Uterus (tissue), 3 donors: ENCODE measurements at regions not wholly inside any gene's neighbourhood (a gene's known extent, or its start where the extent isn't known, plus 50 kb on each side); places are given as distances from the start of the nearest gene placed in this dataset.
A peak's percentile ranks its signal among the peaks of the same experiment; 100 is the strongest.

ENCODE experiments used
- DNase-seq, 2 donors: peaks; one replicate each; pipeline ENCODE4 v3.0.0-alpha.2; 2019 to 2020
- H3K27ac ChIP-seq, 2 donors: fragments of 200-600 bp; sonication (generic); 1 replicate in 1 of 2; 2 replicates in 1 of 2; pipeline ENCODE4 v1.5.1; 2016 to 2018
- H3K27me3 ChIP-seq, 2 donors: fragments of 200-600 bp; sonication (generic); one replicate each; pipeline ENCODE4 v1.5.1; 2018 to 2019; ENCODE audit warnings: control low read depth in 1 of 2
- H3K36me3 ChIP-seq, 2 donors: fragments of 200-600 bp; sonication (generic); one replicate each; pipeline ENCODE4 v1.5.1; 2019; ENCODE audit warnings: control low read depth in 1 of 2
- H3K4me1 ChIP-seq, 2 donors: fragments of 200-600 bp; sonication (generic); one replicate each; pipeline ENCODE4 v1.5.1; 2018 to 2019; ENCODE audit warnings: control low read depth in 1 of 2
- H3K4me3 ChIP-seq, 2 donors: fragments of 200-600 bp; sonication (generic); 1 replicate in 1 of 2; 2 replicates in 1 of 2; pipeline ENCODE4 v1.5.1; 2018 to 2019; ENCODE audit warnings: mild to moderate bottlenecking in 1 of 2
- H3K9me3 ChIP-seq, 2 donors: fragments of 200-600 bp; sonication (generic); one replicate each; pipeline ENCODE4 v1.5.1; 2019; ENCODE audit warnings: control low read depth in 1 of 2
- CTCF ChIP-seq, 4 experiments: fragments of 200-600 bp in 2 of 4; fragments of 450-650 bp in 2 of 4; sonication (generic) in 2 of 4; IDR thresholded peaks; one replicate each; pipeline ENCODE4 v1.5.1; 2016 to 2019; ENCODE audit warnings: antibody characterized with exemption in 4 of 4, mild to moderate bottlenecking in 2 of 4, moderate library complexity in 1 of 4
- POLR2A ChIP-seq, 2 donors: fragments of 450-650 bp; IDR thresholded peaks; one replicate each; pipeline ENCODE4 v1.6.1; 2016; ENCODE audit warnings: antibody characterized with exemption in 2 of 2, mild to moderate bottlenecking in 1 of 2, moderate library complexity in 1 of 2
- intact Hi-C: fragments of 100-400 bp; cut with DNase I; formaldehyde crosslinking; loops from one replicate; pipeline ENCODE4 v1.15.1; 2023; ENCODE audit warnings: low total_unique reads
- donor health status: DM: yes; HTN: yes; CAD: no.

- DNase-seq = no peak
- intact Hi-C loops = no loop called here
- no peaks in the 10 kb centered on the region for H3K4me1 ChIP-seq
- no peaks in the 10 kb centered on the region for H3K27me3 ChIP-seq
- no peaks in the 10 kb centered on the region for H3K36me3 ChIP-seq
- TF ChIP-seq CTCF (IDR thresholded peaks at IDR 0.05) = no peak
- TF ChIP-seq POLR2A (IDR thresholded peaks at IDR 0.05) = no peak
- peak overlapping the region in 1 of 2 donors; percentile 3 for H3K27ac ChIP-seq
- H3K9me3 ChIP-seq = no peaks in the 10 kb centered on the region
- H3K4me3 ChIP-seq = no peak overlapping the region
Observed at GRCh38 chr4:53744446-53745160, 153.3 kb upstream of the LNX1 start.

- Histone ChIP-seq H3K27ac (peak overlapping the region; percentile 32 to 60), H3K4me1 (no peaks in the 10 kb centered on the region), H3K27me3 (no peaks in the 10 kb centered on the region), H3K4me3 (no peak overlapping the region), H3K9me3 (no peaks in the 10 kb centered on the region), H3K36me3 (no peaks in the 10 kb centered on the region)
- TF ChIP-seq CTCF (IDR thresholded peaks at IDR 0.05) (no peak), POLR2A (IDR thresholded peaks at IDR 0.05) (no peak)
- DNase-seq = no peak
- intact Hi-C loops = no loop called here
Observed at GRCh38 chr4:53734584-53735353, 143.5 kb upstream of the LNX1 start.

- TF ChIP-seq POLR2A (IDR thresholded peaks at IDR 0.05) = no peak
- no peak for TF ChIP-seq CTCF (IDR thresholded peaks at IDR 0.05)
- Histone ChIP-seq H3K9me3 (no peaks in the 10 kb centered on the region), H3K4me3 (no peak overlapping the region), H3K27me3 (no peaks in the 10 kb centered on the region), H3K27ac (peak overlapping the region in 1 of 2 donors; percentile 50), H3K4me1 (no peaks in the 10 kb centered on the region), H3K36me3 (no peaks in the 10 kb centered on the region)
- no peak for DNase-seq
- intact Hi-C loops = no loop called here
Observed at GRCh38 chr4:53734182-53734581, 142.9 kb upstream of the LNX1 start.

GRCh38 chr4:53732661-53733060 is 141.4 kb upstream of the LNX1 start:
- Histone ChIP-seq H3K36me3 (no peaks in the 10 kb centered on the region), H3K9me3 (no peaks in the 10 kb centered on the region), H3K27me3 (no peaks in the 10 kb centered on the region), H3K27ac (no peak overlapping the region), H3K4me1 (no peaks in the 10 kb centered on the region), H3K4me3 (no peak overlapping the region)
- no peak for DNase-seq
- intact Hi-C loops = no loop called here
- TF ChIP-seq CTCF (IDR thresholded peaks at IDR 0.05) = no peak
- TF ChIP-seq POLR2A (IDR thresholded peaks at IDR 0.05) = no peak
